Lung (tissue), 11 donors: ENCODE measurements at regions not wholly inside any gene's neighbourhood (a gene's known extent, or its start where the extent isn't known, plus 50 kb on each side); places are given as distances from the start of the nearest gene placed in this dataset.

Source experiments
- ATAC-seq: fragments of 200-7000 bp; cut with Tn5 transposase; one replicate; pipeline ENCODE4 v1.9.1; 2020; ENCODE audit warnings: moderate number of reproducible peaks; ENCODE audit not compliant: insufficient read depth, low FRiP score
- DNase-seq, 3 donors: peaks; one replicate each; pipeline ENCODE4 v3.0.0-alpha.2; 2013 to 2017
- H3K27ac ChIP-seq, 2 donors: one replicate each; pipeline ENCODE4 v1.5.1; 2013; ENCODE audit warnings: mild to moderate bottlenecking in 2 of 2, moderate library complexity in 2 of 2, control low read depth in 1 of 2, inconsistent platforms in 1 of 2, low read depth in 1 of 2, low read length in 1 of 2
- H3K27me3 ChIP-seq, 3 donors: one replicate each; pipeline ENCODE4 v1.5.1; 2013; ENCODE audit warnings: low read length in 2 of 3; ENCODE audit not compliant: control insufficient read depth in 3 of 3, insufficient read depth in 3 of 3
- H3K36me3 ChIP-seq, 4 donors: one replicate each; pipeline ENCODE4 v1.5.1; 2013; ENCODE audit warnings: low read length in 4 of 4, mild to moderate bottlenecking in 1 of 4, moderate library complexity in 1 of 4; ENCODE audit not compliant: control insufficient read depth in 4 of 4, insufficient read depth in 4 of 4
- H3K4me1 ChIP-seq, 5 donors: one replicate each; pipeline ENCODE4 v1.5.1; 2013; ENCODE audit warnings: low read length in 5 of 5, mild to moderate bottlenecking in 2 of 5, moderate library complexity in 1 of 5; ENCODE audit not compliant: control insufficient read depth in 5 of 5, insufficient read depth in 5 of 5
- H3K4me3 ChIP-seq: one replicate; pipeline ENCODE4 v1.5.1; 2013; ENCODE audit warnings: mild to moderate bottlenecking, control low read depth, moderate library complexity
- H3K9ac ChIP-seq, 2 donors: one replicate each; pipeline ENCODE4 v1.5.1; 2013; ENCODE audit warnings: low read length in 2 of 2, control low read depth in 1 of 2; ENCODE audit not compliant: insufficient read depth in 1 of 2
- H3K9me3 ChIP-seq, 4 donors: one replicate each; pipeline ENCODE4 v1.5.1; 2013; ENCODE audit warnings: low read length in 3 of 4, mild to moderate bottlenecking in 1 of 4, moderate library complexity in 1 of 4; ENCODE audit not compliant: control insufficient read depth in 4 of 4, insufficient read depth in 3 of 4
- CTCF ChIP-seq: IDR thresholded peaks from 2 replicates; pipeline ENCODE4 v1.5.1; 2012; ENCODE audit warnings: mild to moderate bottlenecking; ENCODE audit errors: control extremely low read depth, extremely low read depth
- WGBS, 2 donors: extraction: QIAGEN DNeasy Blood & Tissue Kit; methylation state at CpG; one replicate each; pipeline ENCODE4 v1.1.7; 2013; 5-methylcytosine and 5-hydroxymethylcytosine counted together
- donor health status: control.
- donor health status: control.
- donor health status: Bipolar disorder and iron deficiency.
- donor health status: healthy.
- donor health status: DM: yes; HTN: yes; CAD: no.

DNA sequence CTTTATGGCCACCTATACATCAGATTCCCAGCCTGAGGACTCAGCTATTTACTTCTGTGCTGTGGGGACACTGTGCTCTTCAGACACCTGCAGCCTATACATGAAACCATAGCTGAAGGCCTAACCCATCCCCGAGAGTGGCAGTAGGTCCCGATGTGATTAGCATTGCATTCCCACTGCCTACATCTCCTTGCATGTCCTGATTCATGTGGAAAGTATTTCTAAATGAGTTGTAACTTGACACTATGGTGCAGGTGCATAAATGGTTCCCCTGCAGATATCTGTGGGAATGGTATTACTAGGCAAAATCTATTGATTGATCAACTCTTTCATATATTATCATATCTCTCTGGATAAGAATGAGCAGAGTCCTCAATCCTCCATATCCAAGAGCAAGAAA is 433.5 kb downstream of the DAD1 start:
- no peaks in the 10 kb centered on the region for H3K4me1 ChIP-seq
- no peak for ATAC-seq
- no peaks in the 10 kb centered on the region for H3K36me3 ChIP-seq
- no peak overlapping the region for H3K4me3 ChIP-seq
- TF ChIP-seq CTCF: no peak
- H3K27me3 ChIP-seq: no peaks in the 10 kb centered on the region
- no peaks in the 10 kb centered on the region for H3K9me3 ChIP-seq
- no peak overlapping the region for H3K9ac ChIP-seq
- DNase-seq: no peak
- WGBS, 2 donors: 83 to 91% methylated on average over 2 of the region's 2 CpGs
- H3K27ac ChIP-seq: no peak overlapping the region

- DNase-seq (no peak), ATAC-seq (no peak)
- no peak overlapping the region for H3K27ac ChIP-seq
- TF ChIP-seq CTCF: no peak
- peaks cover 0 to 2% (median 0%) of the 10 kb centered on the region in 4 donors for H3K9me3 ChIP-seq
- no peak overlapping the region for H3K9ac ChIP-seq
- no peaks in the 10 kb centered on the region for H3K36me3 ChIP-seq
- no peak overlapping the region for H3K4me3 ChIP-seq
- H3K4me1 ChIP-seq: no peaks in the 10 kb centered on the region
- H3K27me3 ChIP-seq: no peaks in the 10 kb centered on the region
Measured at GRCh38 chr14:22152903-22153302, 436.1 kb downstream of the DAD1 start.

DNA sequence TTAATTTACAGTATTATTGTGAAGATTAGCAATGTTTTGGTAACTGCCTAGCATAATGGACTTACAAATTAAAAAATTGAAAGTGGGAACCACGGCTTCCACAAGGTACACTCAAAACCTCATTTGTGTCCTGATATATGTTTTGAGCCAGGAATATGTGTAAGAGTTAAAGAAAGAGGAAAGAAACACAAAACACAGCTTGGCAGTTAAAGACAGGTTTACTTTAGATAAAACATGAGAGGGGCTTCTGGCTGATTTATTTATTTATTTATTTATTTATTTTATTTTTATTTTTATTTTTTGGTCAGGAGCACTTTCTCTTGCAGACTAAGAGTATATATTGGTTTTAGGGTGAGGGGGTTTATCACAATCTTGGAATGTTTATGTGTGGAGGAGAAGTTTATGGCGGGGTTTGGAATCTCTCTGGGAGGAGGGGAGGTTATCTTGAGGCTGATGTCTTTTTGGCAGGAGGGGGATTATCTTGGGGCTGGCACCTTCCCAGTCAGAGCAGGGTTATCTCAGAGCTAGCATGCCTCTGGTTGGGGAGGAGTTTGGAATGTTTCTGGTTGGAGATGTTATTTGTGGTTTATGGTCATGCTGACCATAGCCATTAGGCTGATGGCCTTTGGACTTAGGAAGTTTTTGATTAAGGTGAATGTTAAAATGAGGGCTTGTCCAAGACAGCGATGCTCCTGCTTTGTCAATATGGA is 436.7 kb downstream of the DAD1 start:
- WGBS, 2 donors: 84 to 90% methylated on average over 3 of the region's 3 CpGs
- peaks cover 0 to 2% (median 0%) of the 10 kb centered on the region in 4 donors for H3K9me3 ChIP-seq
- H3K27ac ChIP-seq: no peak overlapping the region
- H3K4me1 ChIP-seq: no peaks in the 10 kb centered on the region
- DNase-seq (no peak), ATAC-seq (no peak)
- no peak overlapping the region for H3K4me3 ChIP-seq
- H3K9ac ChIP-seq: no peak overlapping the region
- no peaks in the 10 kb centered on the region for H3K36me3 ChIP-seq
- TF ChIP-seq CTCF: no peak
- no peaks in the 10 kb centered on the region for H3K27me3 ChIP-seq

DNA sequence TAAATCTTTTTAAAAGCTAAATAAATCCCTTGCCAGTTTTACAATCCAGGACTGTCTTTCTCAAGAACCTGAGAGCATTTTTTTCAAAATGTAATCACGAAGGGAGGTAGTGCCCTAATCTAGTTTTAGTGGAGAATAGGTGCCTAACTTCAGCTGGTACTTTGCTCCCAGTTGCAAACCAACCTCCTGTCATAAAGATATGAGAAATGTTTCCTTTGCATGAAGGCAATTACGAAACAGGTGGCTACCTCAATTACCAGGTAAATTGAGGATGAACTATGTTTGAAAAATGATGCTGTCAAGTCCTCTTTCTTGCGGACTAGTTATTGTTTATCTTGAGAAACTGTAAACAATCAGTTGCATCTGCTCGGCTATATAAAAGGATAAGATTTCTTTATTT is 437.9 kb downstream of the DAD1 start:
- TF ChIP-seq CTCF: no peak
- Histone ChIP-seq H3K27ac (no peak overlapping the region), H3K4me3 (no peak overlapping the region), H3K4me1 (no peaks in the 10 kb centered on the region), H3K27me3 (no peaks in the 10 kb centered on the region), H3K9ac (no peak overlapping the region), H3K36me3 (no peaks in the 10 kb centered on the region), H3K9me3 (peaks cover 0 to 2% (median 0%) of the 10 kb centered on the region in 4 donors)
- no peak for DNase-seq
- ATAC-seq: no peak
- WGBS, 2 donors: 83 to 85% methylated on average over 4 of the region's 4 CpGs
